GM21381 (cell line): ENCODE measurements at regions not wholly inside any gene's neighbourhood (a gene's known extent, or its start where the extent isn't known, plus 50 kb on each side); places are given as distances from the start of the nearest gene placed in this dataset.
"Not testable (repeated sequence)": the region's sequence is repeated elsewhere in the genome, so short reads cannot be mapped to it uniquely, and the experiment has no call there.

Experiments used
- ATAC-seq: cut with Tn5 transposase; IDR thresholded peaks from one replicate; pipeline ENCODE4 v1.9.1; 2021; ENCODE audit warnings: mild to moderate bottlenecking, moderate library complexity; ENCODE audit not compliant: unreplicated experiment

- no peak for ATAC-seq
These were observed 318.2 kb upstream of the RASGEF1B start for GRCh38 chr4:81789741-81790399.

GRCh38 chr4:81789158-81789557 lies 317.5 kb upstream of the RASGEF1B start:
- no peak for ATAC-seq

- ATAC-seq, result no peak
These were observed 315.1 kb upstream of the RASGEF1B start for GRCh38 chr4:81786766-81787165.

GRCh38 chr4:81786063-81786763 lies 314.5 kb upstream of the RASGEF1B start:
- ATAC-seq, result no peak

- no peak for ATAC-seq
These were observed 313.6 kb upstream of the RASGEF1B start for GRCh38 chr4:81785338-81785737.

- ATAC-seq, result no peak
These were observed 311.9 kb upstream of the RASGEF1B start for GRCh38 chr4:81783558-81783957.

- ATAC-seq, result no peak
These were observed 310.1 kb upstream of the RASGEF1B start for GRCh38 chr4:81781799-81782198.

- not testable (repeated sequence) for ATAC-seq
These were observed 306.0 kb upstream of the RASGEF1B start for GRCh38 chr4:81777718-81778117.

GRCh38 chr4:81776794-81777193 lies 305.1 kb upstream of the RASGEF1B start:
- ATAC-seq, result no peak

GRCh38 chr4:81773557-81773956 lies 301.9 kb upstream of the RASGEF1B start:
- no peak for ATAC-seq

- ATAC-seq, result no peak
These were observed 300.0 kb upstream of the RASGEF1B start for GRCh38 chr4:81771721-81772120.

- no peak for ATAC-seq
These were observed 297.5 kb upstream of the RASGEF1B start for GRCh38 chr4:81769244-81769643.

GRCh38 chr4:81758574-81759264 lies 287.0 kb upstream of the RASGEF1B start:
- no peak for ATAC-seq

- ATAC-seq, result no peak
These were observed 286.0 kb upstream of the RASGEF1B start for GRCh38 chr4:81757691-81758090.

GRCh38 chr4:81756973-81757372 lies 285.3 kb upstream of the RASGEF1B start:
- peak; percentile 99 for ATAC-seq

- ATAC-seq, result no peak
These were observed 284.3 kb upstream of the RASGEF1B start for GRCh38 chr4:81756042-81756441.

- no peak for ATAC-seq
These were observed 282.5 kb upstream of the RASGEF1B start for GRCh38 chr4:81754169-81754568.

- no peak for ATAC-seq
These were observed 280.0 kb upstream of the RASGEF1B start for GRCh38 chr4:81751531-81752289.

GRCh38 chr4:81747242-81747930 lies 275.7 kb upstream of the RASGEF1B start:
- no peak for ATAC-seq

GRCh38 chr4:81746773-81747172 lies 275.1 kb upstream of the RASGEF1B start:
- ATAC-seq, result no peak

- no peak for ATAC-seq
These were observed 274.4 kb upstream of the RASGEF1B start for GRCh38 chr4:81746071-81746470.
